NCI-H510A treated with DMSO at 0.1 percent for 48 hours (cell line): ENCODE measurements at regions not wholly inside any gene's neighbourhood (a gene's known extent, or its start where the extent isn't known, plus 50 kb on each side); places are given as distances from the start of the nearest gene placed in this dataset.

Experiments
- DNase-seq: peaks from one replicate; lab custom pipeline; 2025; lab: John Stamatoyannopoulos, UW

DNA sequence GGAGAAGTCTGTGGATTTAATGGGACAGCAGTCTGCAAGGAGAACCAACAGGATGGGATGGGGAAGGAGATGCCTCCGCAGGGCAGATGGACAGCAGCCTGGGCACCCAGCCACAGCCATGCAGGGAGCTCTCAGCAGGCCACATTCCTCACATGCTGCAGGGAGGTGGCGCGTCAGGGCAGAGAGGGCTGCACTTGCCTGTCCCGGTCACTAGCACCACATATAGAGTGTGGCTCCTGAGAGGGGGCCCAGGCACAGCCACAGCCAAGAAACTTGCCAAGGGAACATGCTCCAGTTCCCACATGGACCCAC is 86.8 kb upstream of the ZMIZ1 start:
- DNase-seq = no peak

DNA sequence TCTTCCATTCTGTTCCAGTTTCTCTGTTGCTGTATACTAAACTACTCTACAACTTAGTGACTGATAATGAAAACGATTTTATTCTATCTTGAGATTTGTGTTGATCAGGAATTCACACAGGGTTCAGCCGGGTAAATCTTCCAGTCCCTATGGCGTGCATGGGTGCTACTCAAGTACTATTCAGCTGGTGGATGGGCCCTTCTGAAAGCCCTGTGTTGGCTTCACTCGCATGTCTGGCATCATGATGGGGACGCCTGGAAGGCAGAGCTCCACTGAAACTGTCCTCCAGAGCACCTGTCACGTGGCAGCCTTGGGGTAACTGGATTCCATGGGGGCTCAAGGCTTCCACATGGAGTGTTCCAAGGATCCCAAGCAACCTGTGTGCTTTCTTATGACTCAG is 86.0 kb upstream of the ZMIZ1 start:
- DNase-seq = peak; percentile 43

GRCh38 chr10:78983608-78984007 is 85.2 kb upstream of the ZMIZ1 start:
- no peak for DNase-seq

DNA sequence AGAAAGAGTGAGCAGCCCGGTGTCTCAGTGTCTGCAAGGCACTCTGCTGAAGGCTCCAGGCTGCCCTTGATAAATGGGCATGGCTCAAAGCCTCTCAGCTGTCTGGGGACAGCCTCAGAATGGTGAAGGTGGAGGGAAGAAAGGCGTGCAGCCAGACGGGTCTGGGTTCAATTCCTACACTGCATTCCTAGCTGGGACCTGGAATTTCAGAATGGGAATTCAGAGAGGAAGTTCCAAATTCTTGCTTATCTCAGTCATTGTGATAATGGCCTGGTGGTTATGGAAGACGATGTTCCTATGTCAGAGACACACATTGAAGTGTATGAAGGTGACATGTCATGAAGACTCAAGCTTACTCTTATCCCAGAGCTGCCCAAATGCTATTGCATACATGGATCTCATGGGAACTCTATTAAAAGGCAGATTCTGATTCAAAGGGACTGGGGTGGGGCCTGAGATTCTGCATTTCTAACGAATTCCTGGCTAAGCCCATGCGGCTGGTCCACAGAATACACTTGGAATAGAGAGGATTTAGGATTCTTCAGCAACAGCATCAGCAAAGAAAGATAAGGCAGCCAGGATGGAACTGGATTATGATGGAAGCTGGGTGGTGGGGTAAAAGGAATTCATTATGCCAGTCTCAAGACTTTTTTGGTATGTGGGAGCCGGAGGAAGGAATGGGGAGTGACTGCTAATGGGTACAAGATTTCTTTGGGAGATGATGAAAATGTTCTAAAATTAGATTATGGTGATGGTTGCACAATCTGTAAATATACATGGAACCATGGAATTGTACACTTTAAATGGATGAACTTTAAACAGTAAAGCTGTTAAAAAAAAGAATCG is 82.6 kb upstream of the ZMIZ1 start:
- DNase-seq = no peak

DNA sequence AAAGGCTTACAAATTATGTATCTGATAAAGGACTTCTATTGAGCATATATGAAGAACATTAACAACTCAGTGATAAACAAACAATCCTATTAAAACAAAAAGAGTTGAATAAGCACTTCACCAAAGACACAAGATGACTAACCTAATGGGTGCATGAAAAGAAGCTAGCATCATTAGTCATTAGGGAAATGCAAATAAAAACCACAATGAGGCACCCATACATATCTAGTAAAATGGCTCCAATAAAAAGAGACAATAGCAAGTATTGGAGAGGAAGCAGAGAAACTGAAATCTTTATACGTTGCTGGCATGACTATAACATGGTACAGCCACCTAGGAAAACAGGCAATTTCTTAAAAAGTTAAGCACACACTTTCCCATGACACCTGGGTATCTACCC is 77.6 kb upstream of the ZMIZ1 start:
- DNase-seq = no peak

DNA sequence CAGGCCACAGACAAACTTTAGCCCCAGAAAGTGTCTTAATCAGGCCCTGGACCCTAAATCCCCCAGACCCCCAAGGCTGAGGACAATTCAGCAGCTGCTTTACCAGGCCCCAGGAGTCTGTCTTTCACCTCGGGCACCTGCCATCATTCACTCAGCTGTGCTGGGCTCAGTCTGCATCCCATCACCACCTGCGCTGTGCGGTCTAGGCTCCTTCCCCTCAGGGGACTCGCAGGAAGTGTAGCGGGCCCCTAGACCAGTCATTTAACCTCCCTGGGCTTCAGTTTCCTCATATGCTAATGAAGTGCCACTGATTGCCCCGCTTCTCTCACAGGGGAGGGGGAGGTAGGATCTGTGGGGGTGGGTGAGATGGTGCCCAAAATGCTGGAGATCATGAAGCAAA is 76.4 kb upstream of the ZMIZ1 start:
- DNase-seq = no peak

DNA sequence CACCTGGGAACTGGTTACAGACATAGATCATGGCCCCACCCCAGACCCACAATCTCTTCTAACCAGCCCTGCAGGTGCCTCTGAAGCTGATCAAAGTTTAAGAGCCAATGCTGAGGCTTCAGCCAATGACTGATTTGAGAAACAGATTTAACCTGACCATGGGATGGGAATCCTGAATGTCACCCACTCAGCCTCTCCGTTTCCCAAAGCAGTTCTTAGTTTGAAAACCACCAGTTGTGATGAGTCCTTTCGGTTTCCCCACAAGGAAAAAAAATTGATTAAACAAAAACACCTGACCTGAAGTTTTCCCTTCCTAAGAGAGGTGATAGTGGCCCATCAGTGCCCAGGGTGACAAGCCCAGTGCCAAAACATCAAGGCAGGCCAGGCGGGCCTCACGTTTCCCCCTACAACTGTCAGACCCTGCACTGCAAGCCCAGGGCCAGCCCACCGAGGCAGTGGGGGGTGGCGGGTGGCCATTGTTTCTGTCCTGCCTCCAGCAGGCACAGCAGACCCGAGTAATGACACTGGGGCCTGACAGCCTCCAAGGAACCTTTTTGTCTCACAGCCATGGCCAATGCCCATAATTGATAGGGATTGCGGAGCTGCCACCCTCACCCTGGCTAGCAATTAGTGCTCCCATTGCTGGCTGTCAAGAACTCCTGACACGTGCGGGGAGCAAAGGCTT is 75.4 kb upstream of the ZMIZ1 start:
- no peak for DNase-seq

GRCh38 chr10:78995987-78996791 is 72.6 kb upstream of the ZMIZ1 start:
- no peak for DNase-seq

DNA sequence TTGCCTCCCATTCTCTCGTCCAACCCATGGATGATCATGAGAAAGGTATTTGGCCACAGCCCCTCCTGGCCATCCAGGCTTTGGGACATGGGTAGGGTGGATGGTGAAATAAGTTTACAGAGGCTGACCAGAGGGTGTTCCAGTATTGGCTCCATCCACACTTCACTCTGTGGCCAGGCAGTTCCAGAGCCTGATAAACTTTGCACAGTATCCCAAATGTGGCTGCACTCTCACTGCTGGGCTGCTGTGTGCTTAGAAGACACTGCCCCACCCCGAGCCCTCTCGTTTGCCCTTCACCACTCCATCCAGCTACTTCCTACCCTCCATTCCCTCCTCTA is 72.0 kb upstream of the ZMIZ1 start:
- no peak for DNase-seq

- no peak for DNase-seq
Observed at GRCh38 chr10:78997635-78998618, 70.8 kb upstream of the ZMIZ1 start.

GRCh38 chr10:79001082-79001885 is 67.5 kb upstream of the ZMIZ1 start:
- DNase-seq = no peak

- no peak for DNase-seq
Observed at GRCh38 chr10:79002336-79002735, 66.4 kb upstream of the ZMIZ1 start.

DNA sequence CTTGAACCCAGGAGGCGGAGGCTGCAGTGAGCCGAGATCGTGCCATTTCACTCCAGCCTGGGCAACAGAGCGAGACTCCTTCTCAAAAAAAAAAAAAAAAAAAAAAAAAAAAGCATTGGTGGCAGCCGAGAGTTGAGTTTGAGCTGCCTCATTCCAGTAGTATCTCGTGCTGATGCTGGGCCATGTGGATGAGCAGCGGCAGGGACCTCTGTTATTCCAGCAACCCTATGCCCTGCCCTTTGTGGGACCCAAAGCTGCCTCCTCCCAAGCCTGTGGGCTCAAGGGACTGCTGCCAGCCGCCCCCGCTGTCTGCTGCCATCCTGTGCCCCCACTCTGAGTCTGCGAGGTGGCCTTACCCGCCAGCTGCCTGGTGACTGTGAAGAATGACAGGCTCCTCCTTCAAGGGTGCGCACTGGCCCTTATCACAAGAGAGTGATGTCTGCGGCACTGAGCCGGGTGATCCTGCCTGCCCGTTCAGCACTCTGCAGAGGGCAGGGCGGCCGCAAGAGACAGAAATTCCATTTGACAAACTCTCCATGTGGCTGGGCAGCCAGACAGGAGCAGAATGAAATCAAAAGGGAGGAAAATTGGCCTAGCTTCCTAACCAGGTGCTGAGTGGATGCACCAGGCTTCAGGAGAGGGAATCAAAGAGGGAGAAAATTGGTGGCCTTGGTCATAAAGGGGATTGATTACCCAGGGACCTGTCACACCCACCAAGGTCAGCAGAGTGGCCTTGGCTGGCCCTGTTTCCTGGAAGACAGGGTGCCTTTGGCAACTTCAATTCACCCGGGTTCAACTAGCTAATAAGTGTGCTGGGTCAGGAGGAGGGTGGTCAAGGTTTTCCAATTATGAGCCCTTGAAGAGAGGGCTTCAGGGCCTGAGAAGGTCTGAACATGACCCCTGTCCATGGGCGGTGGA is 65.3 kb upstream of the ZMIZ1 start:
- DNase-seq = peak; percentile 32

DNA sequence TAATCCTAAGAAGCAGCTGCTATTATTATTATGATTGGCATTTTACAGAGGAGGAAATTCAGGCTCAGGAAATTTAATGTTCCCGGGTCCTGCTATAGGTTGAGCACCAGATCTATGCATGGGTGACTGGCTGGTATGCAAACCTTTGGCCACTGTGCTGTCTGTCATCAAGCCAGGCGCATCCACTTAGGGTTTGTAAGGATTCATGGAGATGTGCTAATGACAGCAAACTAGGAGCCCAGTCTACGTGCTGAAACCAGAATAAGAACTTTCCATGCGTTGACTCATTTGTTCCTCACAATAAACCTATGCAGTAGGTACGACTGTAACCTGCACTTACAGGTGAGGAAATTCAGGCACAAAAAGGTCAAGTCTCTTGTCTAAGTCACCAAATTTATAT is 64.5 kb upstream of the ZMIZ1 start:
- DNase-seq = peak; percentile 27

GRCh38 chr10:79005126-79005810 is 63.5 kb upstream of the ZMIZ1 start:
- DNase-seq = peak; percentile 40

GRCh38 chr10:79007018-79007417 is 61.7 kb upstream of the ZMIZ1 start:
- DNase-seq = no peak

DNA sequence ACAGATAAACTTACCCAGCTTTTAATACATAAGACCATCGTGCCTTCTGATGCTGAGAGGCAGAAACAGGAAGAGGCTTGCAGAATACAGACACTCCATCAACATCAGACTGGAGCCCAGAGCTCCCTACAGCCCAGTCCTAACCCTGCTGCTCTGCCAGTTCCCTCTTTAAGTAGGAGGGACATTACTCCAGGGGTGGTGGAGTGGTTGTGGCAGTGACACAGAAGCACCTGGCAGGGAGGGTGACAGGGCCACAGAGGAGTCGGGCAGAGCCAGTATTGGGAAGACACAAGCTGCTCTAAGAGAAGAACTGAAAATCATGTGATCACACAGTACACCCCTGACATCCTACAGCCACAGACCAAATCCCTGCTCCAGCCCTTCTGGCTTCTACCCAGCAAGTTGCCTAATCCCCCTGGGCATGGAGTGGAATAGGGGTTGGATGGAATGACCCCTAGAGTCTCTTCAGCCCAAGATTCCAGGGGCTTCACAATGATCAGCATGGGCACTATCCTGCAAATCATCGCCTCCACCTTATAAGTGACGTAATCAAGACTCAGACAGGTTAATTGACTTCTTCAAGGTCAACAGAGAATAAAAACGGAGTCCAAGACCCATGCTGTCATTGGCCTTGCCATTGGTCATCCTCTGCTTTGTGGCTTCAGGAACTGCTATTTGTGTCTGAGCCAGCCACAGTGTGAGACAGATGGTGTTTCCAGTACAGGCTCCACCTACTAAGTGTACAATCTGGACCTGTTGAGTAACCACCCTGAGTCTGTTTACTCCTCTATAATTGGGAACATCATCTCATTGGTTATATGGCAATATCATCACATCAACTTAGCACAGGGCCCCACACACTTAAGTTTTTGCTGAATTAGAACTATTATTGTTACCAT is 61.1 kb upstream of the ZMIZ1 start:
- peak; percentile 76 for DNase-seq

DNA sequence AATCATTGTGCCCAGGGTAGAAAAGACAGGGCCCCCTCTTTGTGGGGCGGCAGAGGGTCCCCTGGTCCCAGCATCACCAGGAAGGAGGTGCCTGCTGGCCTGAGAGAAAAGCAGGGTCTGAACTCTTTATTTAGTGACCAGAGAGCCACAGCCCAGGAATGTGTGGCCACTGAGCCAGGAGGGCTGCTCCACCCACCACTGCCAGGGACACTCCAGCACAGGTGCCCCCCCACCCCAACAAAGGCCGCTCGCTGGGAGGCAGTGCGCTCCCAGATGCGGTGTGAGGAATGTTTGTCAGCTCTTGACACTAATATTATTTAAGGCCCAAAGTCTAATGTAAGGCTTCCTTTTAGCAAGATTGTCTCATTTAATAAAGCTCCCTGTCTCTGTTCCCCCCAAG is 59.6 kb upstream of the ZMIZ1 start:
- no peak for DNase-seq
